CD4-positive, alpha-beta T cell treated with Interleukin-4 for 4 hours (primary cell): ENCODE measurements at regions not wholly inside any gene's neighbourhood (a gene's known extent, or its start where the extent isn't known, plus 50 kb on each side); places are given as distances from the start of the nearest gene placed in this dataset.
"Not testable (repeated sequence)": the region's sequence is repeated elsewhere in the genome, so short reads cannot be mapped to it uniquely, and the experiment has no call there.

Experiments
- DNase-seq: peaks from one replicate; pipeline ENCODE4 v3.0.0-alpha.2; 2020

GRCh38 chr2:239723486-239724193 is 301.5 kb downstream of the NDUFA10 start:
- no peak for DNase-seq

GRCh38 chr2:239722760-239723470 is 302.2 kb downstream of the NDUFA10 start:
- no peak for DNase-seq

- no peak for DNase-seq
Observed at GRCh38 chr2:239721991-239722759, 303.0 kb downstream of the NDUFA10 start.

DNA sequence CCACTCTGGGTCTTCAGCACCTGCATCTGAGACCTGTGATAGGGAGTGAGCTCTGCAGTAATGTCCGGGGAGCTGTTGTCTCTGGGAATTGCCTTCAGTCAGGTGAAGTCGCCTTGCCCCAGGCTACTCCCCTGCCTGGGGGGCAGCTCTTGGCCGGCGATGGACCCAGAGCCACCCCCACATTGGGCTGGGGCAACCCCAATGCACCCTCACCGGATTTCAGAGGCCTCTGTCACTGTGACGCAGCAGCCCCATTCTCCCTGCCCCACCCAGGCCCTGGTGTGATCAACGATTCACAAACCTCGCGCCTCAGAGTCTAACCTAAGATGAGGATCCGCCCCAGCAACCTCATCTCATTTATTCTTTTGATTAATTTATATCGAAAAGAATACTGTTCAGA is 303.6 kb downstream of the NDUFA10 start:
- DNase-seq: no peak

- DNase-seq: no peak
Observed at GRCh38 chr2:239720361-239721360, 304.5 kb downstream of the NDUFA10 start.

DNA sequence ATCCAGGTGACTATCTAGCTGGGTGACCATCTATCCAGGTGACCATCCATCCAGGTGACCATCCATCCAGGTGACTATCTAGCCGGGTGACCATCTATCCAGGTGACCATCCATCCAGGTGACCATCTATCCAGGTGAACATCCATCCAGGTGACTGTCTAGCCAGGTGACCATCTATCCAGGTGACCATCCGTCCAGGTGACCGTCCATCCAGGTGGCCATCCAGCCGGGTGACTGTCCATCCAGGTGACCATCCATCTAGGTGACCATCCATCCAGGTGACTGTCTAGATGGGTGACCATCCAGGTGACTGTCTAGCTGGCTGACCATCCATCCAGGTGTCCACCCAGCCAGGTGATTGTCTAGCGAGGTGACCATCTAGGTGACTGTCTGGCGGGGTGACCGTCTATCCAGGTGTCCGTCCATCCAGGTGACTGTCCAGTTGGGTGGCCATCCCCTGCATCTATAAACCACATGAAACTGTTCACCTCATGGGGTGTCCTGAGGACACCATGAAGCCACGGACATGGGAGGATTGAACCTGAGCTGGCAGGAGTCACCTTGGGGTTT is 305.3 kb downstream of the NDUFA10 start:
- DNase-seq: no peak

DNA sequence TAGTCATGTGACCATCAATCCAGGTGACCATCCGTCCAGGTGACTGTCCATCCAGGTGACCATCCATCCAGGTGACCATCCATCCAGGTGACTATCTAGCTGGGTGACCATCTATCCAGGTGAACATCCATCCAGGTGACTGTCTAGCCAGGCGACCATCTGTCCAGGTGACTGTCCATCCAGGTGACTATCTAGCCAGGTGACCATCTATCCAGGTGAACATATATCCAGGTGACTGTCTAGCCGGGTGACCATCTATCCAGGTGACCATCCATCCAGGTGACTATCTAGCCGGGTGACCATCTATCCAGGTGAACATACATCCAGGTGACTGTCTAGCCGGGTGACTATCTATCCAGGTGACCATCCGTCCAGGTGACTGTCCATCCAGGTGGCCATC is 306.2 kb downstream of the NDUFA10 start:
- not testable (repeated sequence) for DNase-seq

GRCh38 chr2:239717706-239718105 is 307.4 kb downstream of the NDUFA10 start:
- DNase-seq: no peak

DNA sequence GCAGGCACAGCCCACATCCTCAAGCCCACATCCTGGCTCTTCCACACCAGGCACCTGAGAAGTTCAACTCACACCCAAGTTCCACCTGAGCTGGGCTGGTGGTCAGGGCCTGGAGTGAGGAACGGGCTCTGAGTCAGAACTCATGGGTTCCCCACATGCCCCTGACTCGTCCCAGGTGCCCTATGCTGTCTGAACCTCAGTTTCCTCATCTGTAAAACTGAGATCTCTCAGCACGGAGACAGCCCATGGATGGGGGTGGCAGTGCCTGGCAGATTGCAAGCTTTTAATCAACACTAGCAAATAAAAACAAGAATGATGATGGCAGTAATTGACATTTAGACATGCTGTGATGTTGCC is 307.8 kb downstream of the NDUFA10 start:
- no peak for DNase-seq

DNA sequence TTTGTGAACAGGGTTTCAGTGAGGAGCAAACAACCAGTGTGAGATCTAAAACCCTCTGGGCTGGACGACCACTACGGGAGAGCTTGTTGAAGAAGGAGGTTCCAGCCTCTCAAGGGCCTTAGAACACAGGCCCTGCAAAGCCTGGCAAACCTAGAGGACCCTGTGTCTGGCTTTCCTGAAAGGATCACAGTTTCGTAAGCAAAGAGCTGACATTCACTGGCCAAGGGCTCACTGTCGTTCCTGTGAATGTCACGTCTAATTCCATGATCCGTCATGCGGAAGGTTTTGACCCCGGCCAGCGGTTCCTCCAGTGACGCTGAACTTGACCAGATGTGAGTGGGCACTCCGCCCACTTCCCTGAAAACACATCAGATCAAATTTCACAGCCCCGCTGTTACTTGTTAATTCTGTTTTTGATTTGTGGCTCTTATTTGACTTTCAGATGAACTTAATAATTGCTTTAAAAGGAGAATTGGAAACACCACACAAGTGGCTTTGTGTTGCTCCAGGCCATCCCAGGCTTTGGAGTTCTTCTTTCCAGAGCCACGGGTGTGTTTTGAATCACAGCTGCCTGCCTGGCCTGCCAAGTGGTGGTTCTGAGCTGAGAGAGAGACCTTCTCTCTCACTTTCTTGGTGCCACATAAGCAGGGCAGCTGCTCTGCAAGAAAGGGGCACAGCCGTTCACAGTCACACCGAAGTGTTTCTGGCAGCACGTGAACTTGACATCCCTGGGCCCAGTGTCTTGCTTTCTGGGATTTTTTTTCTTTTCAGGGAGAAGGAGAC is 308.4 kb downstream of the NDUFA10 start:
- no peak for DNase-seq

DNA sequence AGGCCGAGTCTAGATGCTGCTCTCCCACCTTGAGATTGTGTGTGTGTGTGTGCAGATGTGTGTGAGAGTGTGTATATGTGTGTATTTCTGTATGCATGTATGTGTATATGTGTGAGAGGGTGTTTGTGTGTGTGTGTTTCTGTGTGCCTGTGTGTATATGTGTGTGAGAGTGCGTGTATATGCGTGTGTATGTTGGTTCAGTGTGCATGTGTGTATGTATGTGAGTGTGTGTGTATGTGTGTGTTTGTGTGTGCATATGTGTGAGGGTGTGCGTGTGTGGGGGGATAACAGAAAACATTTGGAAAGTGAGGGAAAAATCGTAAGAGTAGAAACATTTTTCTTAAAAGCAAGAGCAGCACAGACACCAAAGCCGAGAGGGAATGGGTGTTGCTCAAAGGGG is 309.1 kb downstream of the NDUFA10 start:
- no peak for DNase-seq

DNA sequence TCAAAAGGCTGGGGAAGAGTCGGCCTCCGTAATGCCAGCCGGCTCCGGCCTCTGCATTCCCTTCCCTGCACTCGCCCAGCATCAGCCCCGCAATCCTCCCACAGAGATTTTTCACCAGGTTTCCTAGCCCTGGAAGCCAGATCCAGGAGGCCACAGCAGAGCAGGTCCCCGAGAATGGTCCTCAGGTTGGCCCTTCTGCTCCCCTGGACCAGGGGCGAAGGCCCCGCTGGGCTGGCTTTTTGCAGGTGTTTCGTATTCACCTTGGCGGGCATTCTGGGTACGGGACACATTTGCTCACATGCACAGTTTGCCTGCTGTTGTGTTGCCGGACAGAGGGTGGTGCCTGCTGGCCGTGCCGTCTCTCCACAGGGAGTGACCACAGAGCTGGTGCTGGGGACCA is 309.5 kb downstream of the NDUFA10 start:
- DNase-seq: no peak

- no peak for DNase-seq
Observed at GRCh38 chr2:239715202-239715601, 309.9 kb downstream of the NDUFA10 start.

GRCh38 chr2:239714116-239714515 is 311.0 kb downstream of the NDUFA10 start:
- DNase-seq: no peak

GRCh38 chr2:239712755-239713154 is 311.9 kb upstream of the HDAC4 start:
- no peak for DNase-seq

GRCh38 chr2:239711911-239712570 is 311.2 kb upstream of the HDAC4 start:
- DNase-seq: no peak

DNA sequence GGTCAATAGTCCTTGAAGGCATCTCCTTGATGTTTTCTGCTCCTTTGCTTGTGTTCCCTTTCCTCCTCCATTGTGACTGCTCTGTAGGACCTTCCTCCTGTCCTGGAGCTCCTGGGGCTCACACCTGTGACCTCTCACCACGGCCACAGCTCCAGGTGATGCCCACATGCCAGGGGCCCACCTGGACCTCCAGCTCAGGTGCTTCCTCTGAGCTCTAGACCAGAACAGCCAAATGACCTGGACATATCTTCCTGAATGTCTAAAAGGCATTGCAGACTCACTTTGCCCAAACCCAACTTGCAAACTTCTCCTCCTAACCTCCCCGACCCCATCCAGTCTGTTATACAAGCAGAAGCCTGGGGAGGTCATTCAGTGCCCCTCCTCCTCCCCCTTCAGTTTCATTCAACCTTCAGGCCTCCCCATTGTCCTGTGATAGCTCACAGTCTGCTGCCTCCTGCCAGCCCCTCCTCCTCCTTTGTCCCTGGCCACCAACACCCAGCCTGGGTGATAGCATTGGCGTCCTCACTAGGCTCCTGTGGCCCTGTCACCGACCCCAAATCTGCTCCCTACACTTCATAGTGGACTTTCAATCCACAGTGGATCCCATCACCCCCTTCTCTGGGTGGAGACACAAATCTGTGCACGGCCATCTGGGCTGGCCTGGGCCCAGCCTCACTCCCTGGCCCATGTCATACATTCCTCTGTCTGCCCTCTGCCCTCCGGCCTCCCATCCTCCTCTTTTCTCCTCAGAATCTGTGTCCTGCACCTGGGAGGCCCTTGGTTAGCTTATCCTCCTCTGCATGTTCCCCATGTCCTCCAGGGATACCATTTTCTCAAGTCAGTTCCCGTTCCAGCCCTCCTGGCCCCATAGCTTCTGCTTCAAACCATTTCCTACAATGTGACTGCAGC is 310.4 kb upstream of the HDAC4 start:
- DNase-seq: no peak

GRCh38 chr2:239706367-239706766 is 305.5 kb upstream of the HDAC4 start:
- no peak for DNase-seq

GRCh38 chr2:239704737-239705136 is 303.9 kb upstream of the HDAC4 start:
- DNase-seq: no peak

DNA sequence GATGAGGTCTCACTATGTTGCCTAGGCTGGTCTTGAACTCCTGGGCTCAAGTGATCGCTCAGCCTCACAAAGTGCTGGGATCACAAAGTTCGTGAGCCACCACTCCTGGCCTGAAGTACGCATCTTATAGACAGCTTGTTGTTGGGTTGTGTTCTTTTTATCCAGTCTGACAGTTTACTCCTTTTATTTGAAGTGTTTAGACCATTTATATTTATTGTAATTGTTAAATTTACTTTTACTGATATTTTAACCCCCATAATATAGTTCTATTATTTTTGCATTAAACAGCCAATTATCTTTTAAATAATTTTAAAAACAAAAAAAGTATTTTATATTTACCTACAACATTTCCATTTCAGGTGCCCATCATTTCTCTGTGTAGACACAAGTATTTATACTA is 303.0 kb upstream of the HDAC4 start:
- no peak for DNase-seq
